ENCODE measurements at regions not wholly inside any gene's neighbourhood (a gene's known extent, or its start where the extent isn't known, plus 50 kb on each side); places are given as distances from the start of the nearest gene placed in this dataset.

DNA sequence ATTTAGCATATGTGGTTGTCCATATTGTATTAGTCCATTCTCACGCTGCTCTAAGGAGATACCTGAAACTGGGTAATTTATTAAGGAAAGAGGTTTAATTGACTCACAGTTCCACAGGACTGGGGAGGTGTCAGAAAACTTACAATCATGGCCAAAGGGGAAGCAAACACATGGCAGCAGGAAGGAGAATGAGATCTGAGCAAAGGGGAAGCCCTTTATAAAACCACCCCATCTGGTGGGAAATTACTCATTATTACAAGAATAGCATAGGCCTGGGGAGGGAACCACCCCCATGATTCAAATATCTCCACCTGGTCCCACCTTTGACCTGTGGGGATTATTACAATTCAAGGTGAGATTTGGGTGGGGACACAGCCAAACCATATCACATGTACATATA lies 122.6 kb upstream of the ANK2 start:
- Histone ChIP-seq H3K27me3 (ENCODE audit: insufficient read depth, low read length, poor library complexity) (no peaks in the 10 kb centered on the region), H2BK120ac (ENCODE audit: low read depth, low read length) (no peak overlapping the region), H2BK15ac (replicated peaks; ENCODE audit: low read depth) (no peak overlapping the region), H3K9ac (ENCODE audit: low read length) (no peak overlapping the region), H3K56ac (ENCODE audit: low read length) (no peak overlapping the region), H2AK5ac (ENCODE audit: low read length) (no peak overlapping the region), H3K4me2 (ENCODE audit: low read length) (no peak overlapping the region), H4K8ac (ENCODE audit: low read depth, low read length) (no peak overlapping the region), H3K79me1 (ENCODE audit: low read length) (no peaks in the 10 kb centered on the region), H3K27ac (ENCODE audit: low read depth, low read length) (no peak overlapping the region), H3K18ac (ENCODE audit: low read length) (no peak overlapping the region), H3K79me2 (ENCODE audit: control insufficient read depth, insufficient read depth, low read length) (no peaks in the 10 kb centered on the region), H4K5ac (ENCODE audit: low read length) (no peak overlapping the region), H3K23ac (ENCODE audit: low read length) (no peak overlapping the region), H3K4ac (ENCODE audit: low read depth, low read length) (no peak overlapping the region), H2BK5ac (ENCODE audit: low read length) (no peak overlapping the region), H3K4me3 (ENCODE audit: low read length) (no peak overlapping the region), H3K4me1 (ENCODE audit: control insufficient read depth, low read depth, low read length) (no peaks in the 10 kb centered on the region), H3K36me3 (ENCODE audit: control insufficient read depth, insufficient read depth, low read length) (no peaks in the 10 kb centered on the region)
- DNase-seq = no peak
- WGBS (ENCODE audit: extremely low coverage, insufficient coverage, low lambda C conversion rate) = no CpG with 5 or more reads among the region's 1 CpG

DNA sequence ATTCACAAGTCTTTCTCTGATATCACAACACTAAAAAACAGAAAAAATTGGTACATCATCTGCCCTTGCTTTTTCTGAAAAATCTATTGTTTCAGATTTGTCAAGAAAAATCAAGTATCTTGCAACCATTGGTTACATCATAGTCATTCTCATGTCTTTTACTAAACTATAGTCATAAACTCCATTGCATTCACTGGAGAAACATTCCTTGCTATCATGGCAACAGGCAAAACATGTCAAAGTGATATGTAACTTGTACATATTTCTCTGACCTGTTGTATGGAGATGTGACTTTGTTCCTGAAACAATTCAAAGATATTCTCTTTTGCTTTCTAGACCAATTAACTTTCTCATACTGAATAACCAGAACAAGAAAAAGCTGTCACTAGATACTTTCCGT lies 121.9 kb upstream of the ANK2 start:
- H3K36me3 ChIP-seq (ENCODE audit: control insufficient read depth, insufficient read depth, low read length) = no peaks in the 10 kb centered on the region
- no peak overlapping the region for H3K9ac ChIP-seq (ENCODE audit: low read length)
- no peak overlapping the region for H3K27ac ChIP-seq (ENCODE audit: low read depth, low read length)
- no peak overlapping the region for H3K4ac ChIP-seq (ENCODE audit: low read depth, low read length)
- H3K79me2 ChIP-seq (ENCODE audit: control insufficient read depth, insufficient read depth, low read length) = no peaks in the 10 kb centered on the region
- no peaks in the 10 kb centered on the region for H3K79me1 ChIP-seq (ENCODE audit: low read length)
- no peak overlapping the region for H3K56ac ChIP-seq (ENCODE audit: low read length)
- no peak overlapping the region for H2BK120ac ChIP-seq (ENCODE audit: low read depth, low read length)
- no peaks in the 10 kb centered on the region for H3K27me3 ChIP-seq (ENCODE audit: insufficient read depth, low read length, poor library complexity)
- H2BK15ac ChIP-seq (replicated peaks; ENCODE audit: low read depth) = no peak overlapping the region
- WGBS (ENCODE audit: extremely low coverage, insufficient coverage, low lambda C conversion rate) = no CpG with 5 or more reads among the region's 1 CpG
- no peak overlapping the region for H3K23ac ChIP-seq (ENCODE audit: low read length)
- no peak overlapping the region for H2AK5ac ChIP-seq (ENCODE audit: low read length)
- no peak overlapping the region for H2BK5ac ChIP-seq (ENCODE audit: low read length)
- no peak for DNase-seq
- H4K8ac ChIP-seq (ENCODE audit: low read depth, low read length) = no peak overlapping the region
- H3K18ac ChIP-seq (ENCODE audit: low read length) = no peak overlapping the region
- H3K4me3 ChIP-seq (ENCODE audit: low read length) = no peak overlapping the region
- no peak overlapping the region for H3K4me2 ChIP-seq (ENCODE audit: low read length)
- H3K4me1 ChIP-seq (ENCODE audit: control insufficient read depth, low read depth, low read length) = no peaks in the 10 kb centered on the region
- no peak overlapping the region for H4K5ac ChIP-seq (ENCODE audit: low read length)

DNA sequence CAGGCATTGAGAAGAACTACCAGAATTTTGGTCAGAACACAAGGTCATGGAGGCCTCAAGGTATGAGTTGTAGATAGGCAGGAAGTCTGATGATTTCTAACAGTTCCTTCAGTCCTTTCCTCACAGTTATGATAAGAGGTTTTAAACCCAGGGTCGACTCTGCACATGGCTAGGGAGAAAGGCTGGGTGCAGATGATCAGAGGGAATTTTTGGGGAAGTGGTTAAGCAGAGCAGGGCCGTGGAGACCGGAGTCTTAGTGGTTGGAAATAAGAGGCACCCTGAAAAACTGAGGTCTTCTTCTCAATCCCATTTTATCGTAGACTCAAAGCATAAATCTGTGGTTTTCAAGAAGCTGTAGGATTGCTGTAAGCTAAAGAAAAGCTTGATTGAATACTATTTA lies 118.5 kb upstream of the ANK2 start:
- Histone ChIP-seq H3K79me2 (ENCODE audit: control insufficient read depth, insufficient read depth, low read length) (no peaks in the 10 kb centered on the region), H3K56ac (ENCODE audit: low read length) (no peak overlapping the region), H2BK120ac (ENCODE audit: low read depth, low read length) (no peak overlapping the region), H3K27ac (ENCODE audit: low read depth, low read length) (no peak overlapping the region), H3K4me3 (ENCODE audit: low read length) (no peak overlapping the region), H3K4me2 (ENCODE audit: low read length) (no peak overlapping the region), H3K18ac (ENCODE audit: low read length) (no peak overlapping the region), H3K27me3 (ENCODE audit: insufficient read depth, low read length, poor library complexity) (no peaks in the 10 kb centered on the region), H4K8ac (ENCODE audit: low read depth, low read length) (no peak overlapping the region), H2AK5ac (ENCODE audit: low read length) (no peak overlapping the region), H3K4me1 (ENCODE audit: control insufficient read depth, low read depth, low read length) (no peaks in the 10 kb centered on the region), H2BK5ac (ENCODE audit: low read length) (no peak overlapping the region), H3K36me3 (ENCODE audit: control insufficient read depth, insufficient read depth, low read length) (no peaks in the 10 kb centered on the region), H3K4ac (ENCODE audit: low read depth, low read length) (no peak overlapping the region), H4K5ac (ENCODE audit: low read length) (no peak overlapping the region), H2BK15ac (replicated peaks; ENCODE audit: low read depth) (no peak overlapping the region), H3K23ac (ENCODE audit: low read length) (no peak overlapping the region), H3K79me1 (ENCODE audit: low read length) (peaks cover 2% of the 10 kb centered on the region), H3K9ac (ENCODE audit: low read length) (no peak overlapping the region)
- no peak for DNase-seq
- WGBS (ENCODE audit: extremely low coverage, insufficient coverage, low lambda C conversion rate) = no CpG with 5 or more reads among the region's 4 CpGs

DNA sequence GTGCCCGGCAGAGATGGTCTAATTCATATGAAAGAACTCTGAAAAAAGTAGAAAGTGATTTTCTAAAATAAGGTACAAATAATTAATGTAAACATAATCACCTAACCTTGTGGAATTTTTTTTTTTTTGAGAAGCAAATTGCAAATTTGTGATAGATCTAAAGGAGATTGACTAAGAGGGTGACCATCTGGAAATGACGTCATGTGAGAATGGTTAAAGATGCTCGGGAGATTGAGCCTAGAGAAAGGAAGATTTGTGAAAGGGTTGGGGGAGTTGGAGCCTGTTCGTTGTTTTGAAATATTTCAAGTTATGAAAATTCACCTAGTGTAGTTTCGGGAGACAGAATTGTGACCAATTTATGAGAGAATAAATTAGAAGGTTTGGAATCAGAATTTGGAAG lies 115.7 kb upstream of the ANK2 start:
- Histone ChIP-seq H2BK120ac (ENCODE audit: low read depth, low read length) (no peak overlapping the region), H4K5ac (ENCODE audit: low read length) (no peak overlapping the region), H3K9ac (ENCODE audit: low read length) (no peak overlapping the region), H2BK5ac (ENCODE audit: low read length) (no peak overlapping the region), H3K36me3 (ENCODE audit: control insufficient read depth, insufficient read depth, low read length) (no peaks in the 10 kb centered on the region), H3K4me1 (ENCODE audit: control insufficient read depth, low read depth, low read length) (no peaks in the 10 kb centered on the region), H2AK5ac (ENCODE audit: low read length) (no peak overlapping the region), H3K27ac (ENCODE audit: low read depth, low read length) (no peak overlapping the region), H2BK15ac (replicated peaks; ENCODE audit: low read depth) (no peak overlapping the region), H3K18ac (ENCODE audit: low read length) (no peak overlapping the region), H3K27me3 (ENCODE audit: insufficient read depth, low read length, poor library complexity) (no peaks in the 10 kb centered on the region), H3K4ac (ENCODE audit: low read depth, low read length) (no peak overlapping the region), H3K4me2 (ENCODE audit: low read length) (no peak overlapping the region), H3K79me1 (ENCODE audit: low read length) (peaks cover 2% of the 10 kb centered on the region), H3K56ac (ENCODE audit: low read length) (no peak overlapping the region), H3K23ac (ENCODE audit: low read length) (no peak overlapping the region), H3K4me3 (ENCODE audit: low read length) (no peak overlapping the region), H3K79me2 (ENCODE audit: control insufficient read depth, insufficient read depth, low read length) (no peaks in the 10 kb centered on the region), H4K8ac (ENCODE audit: low read depth, low read length) (no peak overlapping the region)
- WGBS (ENCODE audit: extremely low coverage, insufficient coverage, low lambda C conversion rate) = 100% methylated on average over 2 of the region's 5 CpGs
- DNase-seq = no peak

DNA sequence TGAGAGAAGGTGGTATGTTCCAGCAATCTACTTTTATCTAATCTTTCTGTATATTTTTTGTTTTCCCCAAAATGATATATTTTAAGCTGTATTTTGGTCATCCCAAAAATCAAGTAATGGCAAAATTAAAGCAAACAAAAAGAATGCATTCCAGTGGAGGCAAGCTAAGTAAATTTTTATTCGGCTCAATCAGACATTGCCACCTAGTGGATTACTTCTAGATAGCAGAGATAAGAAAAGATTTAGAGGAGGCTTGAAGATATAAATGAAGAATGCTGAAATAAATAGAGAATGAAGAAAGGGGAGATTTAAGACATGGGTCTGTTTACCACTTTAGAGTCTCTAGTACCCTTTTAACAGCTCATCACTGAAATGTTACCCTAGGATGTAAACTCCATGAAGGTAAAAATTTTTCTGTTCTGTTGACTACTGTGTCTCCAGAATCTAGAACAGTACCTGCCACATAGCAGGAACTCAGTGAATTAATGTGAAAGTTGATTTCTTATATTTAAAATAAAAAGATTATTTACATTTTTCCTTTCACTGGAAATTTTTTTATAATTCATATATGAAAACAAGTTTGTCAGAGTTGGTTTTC lies 110.9 kb upstream of the ANK2 start:
- Histone ChIP-seq H3K27me3 (ENCODE audit: insufficient read depth, low read length, poor library complexity) (no peaks in the 10 kb centered on the region), H3K18ac (ENCODE audit: low read length) (no peak overlapping the region), H3K79me1 (ENCODE audit: low read length) (peaks cover 2% of the 10 kb centered on the region), H4K5ac (ENCODE audit: low read length) (no peak overlapping the region), H3K4me2 (ENCODE audit: low read length) (no peak overlapping the region), H2BK120ac (ENCODE audit: low read depth, low read length) (no peak overlapping the region), H2BK15ac (replicated peaks; ENCODE audit: low read depth) (no peak overlapping the region), H3K4me3 (ENCODE audit: low read length) (no peak overlapping the region), H2AK5ac (ENCODE audit: low read length) (no peak overlapping the region), H3K27ac (ENCODE audit: low read depth, low read length) (no peak overlapping the region), H3K4ac (ENCODE audit: low read depth, low read length) (no peak overlapping the region), H2BK5ac (ENCODE audit: low read length) (no peak overlapping the region), H3K4me1 (ENCODE audit: control insufficient read depth, low read depth, low read length) (no peaks in the 10 kb centered on the region), H3K79me2 (ENCODE audit: control insufficient read depth, insufficient read depth, low read length) (no peaks in the 10 kb centered on the region), H3K36me3 (ENCODE audit: control insufficient read depth, insufficient read depth, low read length) (no peaks in the 10 kb centered on the region), H4K8ac (ENCODE audit: low read depth, low read length) (no peak overlapping the region), H3K23ac (ENCODE audit: low read length) (no peak overlapping the region), H3K56ac (ENCODE audit: low read length) (no peak overlapping the region), H3K9ac (ENCODE audit: low read length) (no peak overlapping the region)
- peak; percentile 73 for DNase-seq
- no CpG with 5 or more reads among the region's 1 CpG for WGBS (ENCODE audit: extremely low coverage, insufficient coverage, low lambda C conversion rate)

DNA sequence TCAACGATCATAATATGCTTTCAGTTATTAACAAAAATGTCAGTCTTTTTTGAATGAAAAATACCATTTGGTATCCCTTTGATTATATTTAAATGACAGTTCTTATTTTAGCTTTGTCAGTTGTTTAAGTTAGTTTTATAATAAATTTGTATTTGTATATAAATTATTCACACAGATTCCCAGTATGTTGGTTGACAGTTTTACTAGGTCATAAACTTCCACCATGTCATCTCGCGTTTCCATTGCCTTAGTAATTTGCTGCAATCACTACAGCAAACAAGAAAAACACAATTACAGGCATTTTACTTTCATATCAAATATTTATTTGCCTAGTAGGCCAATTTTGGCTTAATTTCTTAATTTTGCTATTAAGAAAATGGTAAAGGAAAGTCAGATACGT lies 109.6 kb upstream of the ANK2 start:
- Histone ChIP-seq H4K8ac (ENCODE audit: low read depth, low read length) (no peak overlapping the region), H2BK5ac (ENCODE audit: low read length) (no peak overlapping the region), H3K4me3 (ENCODE audit: low read length) (no peak overlapping the region), H2BK15ac (replicated peaks; ENCODE audit: low read depth) (no peak overlapping the region), H3K9ac (ENCODE audit: low read length) (no peak overlapping the region), H3K18ac (ENCODE audit: low read length) (no peak overlapping the region), H3K79me1 (ENCODE audit: low read length) (peaks cover under 1% of the 10 kb centered on the region), H3K4ac (ENCODE audit: low read depth, low read length) (no peak overlapping the region), H2BK120ac (ENCODE audit: low read depth, low read length) (no peak overlapping the region), H3K36me3 (ENCODE audit: control insufficient read depth, insufficient read depth, low read length) (no peaks in the 10 kb centered on the region), H3K56ac (ENCODE audit: low read length) (no peak overlapping the region), H4K5ac (ENCODE audit: low read length) (no peak overlapping the region), H3K23ac (ENCODE audit: low read length) (no peak overlapping the region), H3K4me1 (ENCODE audit: control insufficient read depth, low read depth, low read length) (no peaks in the 10 kb centered on the region), H3K4me2 (ENCODE audit: low read length) (no peak overlapping the region), H3K27me3 (ENCODE audit: insufficient read depth, low read length, poor library complexity) (no peaks in the 10 kb centered on the region), H3K27ac (ENCODE audit: low read depth, low read length) (no peak overlapping the region), H3K79me2 (ENCODE audit: control insufficient read depth, insufficient read depth, low read length) (no peaks in the 10 kb centered on the region), H2AK5ac (ENCODE audit: low read length) (no peak overlapping the region)
- no CpG with 5 or more reads among the region's 4 CpGs for WGBS (ENCODE audit: extremely low coverage, insufficient coverage, low lambda C conversion rate)
- DNase-seq = no peak
